DND-41 (cell line): ENCODE measurements at regions not wholly inside any gene's neighbourhood (a gene's known extent, or its start where the extent isn't known, plus 50 kb on each side); places are given as distances from the start of the nearest gene placed in this dataset.

Experiments
- ATAC-seq: fragments of 200-7000 bp; cut with Tn5 transposase; 3 replicates; pipeline ENCODE4 v1.9.1; 2021; ENCODE audit warnings: low read depth; ENCODE audit not compliant: insufficient read depth
- DNase-seq: peaks from one replicate; pipeline ENCODE4 v3.0.0-alpha.2; 2020
- H2AFZ ChIP-seq: 2 replicates; pipeline ENCODE4 v1.6.0; 2012; ENCODE audit warnings: low read depth, low read length
- H3K27ac ChIP-seq: 2 replicates; pipeline ENCODE4 v1.5.1; 2012; ENCODE audit warnings: low read length, inconsistent platforms
- H3K27me3 ChIP-seq: fragments of 200-600 bp; sonication (generic); 2 replicates; pipeline ENCODE4 v1.6.0; 2012; ENCODE audit warnings: low read length, mild to moderate bottlenecking, inconsistent platforms; ENCODE audit not compliant: insufficient read depth, poor library complexity
- H3K36me3 ChIP-seq: 2 replicates; pipeline ENCODE4 v1.5.1; 2012; ENCODE audit warnings: low read length, inconsistent platforms; ENCODE audit not compliant: insufficient read depth
- H3K4me1 ChIP-seq: 2 replicates; pipeline ENCODE4 v1.5.1; 2012; ENCODE audit warnings: mild to moderate bottlenecking, low read length; ENCODE audit not compliant: insufficient read depth
- H3K4me2 ChIP-seq: 2 replicates; pipeline ENCODE4 v1.6.0; 2012; ENCODE audit warnings: mild to moderate bottlenecking, moderate library complexity, low read length, inconsistent platforms; ENCODE audit not compliant: insufficient read depth
- H3K4me3 ChIP-seq, 2 experiments: fragments of 200-600 bp in 1 of 2; shearing (Covaris generic) in 1 of 2; 2 replicates each; pipeline ENCODE4 v1.5.1; 2012 to 2016; ENCODE audit warnings: inconsistent platforms in 2 of 2, low read length in 2 of 2, mild to moderate bottlenecking in 2 of 2, low read depth in 1 of 2, moderate library complexity in 1 of 2
- H3K79me2 ChIP-seq: 2 replicates; pipeline ENCODE4 v1.6.0; 2012; ENCODE audit warnings: low read length, inconsistent platforms; ENCODE audit not compliant: insufficient read depth
- H3K9ac ChIP-seq: 2 replicates; pipeline ENCODE4 v1.6.0; 2012; ENCODE audit warnings: low read depth, mild to moderate bottlenecking, inconsistent platforms, low read length, moderate library complexity
- H3K9me3 ChIP-seq: 2 replicates; pipeline ENCODE4 v1.5.1; 2012; ENCODE audit warnings: low read length, moderate library complexity, mild to moderate bottlenecking, inconsistent platforms; ENCODE audit not compliant: insufficient read depth, severe bottlenecking
- H4K20me1 ChIP-seq: 2 replicates; pipeline ENCODE4 v1.6.0; 2012; ENCODE audit warnings: low read length; ENCODE audit not compliant: insufficient read depth
- EZH2 ChIP-seq: IDR thresholded peaks from 3 replicates; pipeline ENCODE4 v1.6.1; 2012; ENCODE audit warnings: borderline replicate concordance, low read depth, mild to moderate bottlenecking, moderate library complexity, low read length, inconsistent platforms; ENCODE audit not compliant: severe bottlenecking
- TF ChIP-seq, protein P1 (sequence below): IDR thresholded peaks from 2 replicates; pipeline ENCODE4 v1.5.1; 2012; ENCODE audit warnings: borderline replicate concordance, low read length, moderate library complexity, mild to moderate bottlenecking; ENCODE audit not compliant: poor library complexity, severe bottlenecking; ENCODE audit errors: extremely low read depth

DNA sequence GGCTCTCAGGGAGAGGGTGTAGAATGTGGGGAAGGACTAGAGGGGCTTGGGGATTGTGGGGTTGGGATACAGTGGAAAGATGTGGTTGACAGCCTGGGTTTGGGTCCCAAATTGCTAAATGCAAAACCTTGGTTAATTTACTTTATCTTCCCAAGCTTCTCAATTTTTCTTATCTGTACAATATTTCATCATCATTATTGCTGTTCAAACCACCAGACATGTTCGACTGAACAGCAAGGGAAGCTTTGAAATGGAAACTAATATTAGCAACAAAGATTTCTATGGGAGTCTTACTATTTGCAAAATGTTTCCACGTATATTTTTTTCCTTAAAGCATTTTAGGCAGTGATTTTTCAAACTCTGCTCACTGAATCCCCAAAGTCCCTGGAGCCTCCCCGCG lies 67.0 kb upstream of the KAZN start:
- H4K20me1 ChIP-seq, result no peaks in the 10 kb centered on the region
- DNase-seq (no peak), ATAC-seq (no peak)
- no peak overlapping the region for H3K9ac ChIP-seq
- H3K9me3 ChIP-seq, result no peaks in the 10 kb centered on the region
- no peak overlapping the region for H3K27ac ChIP-seq
- no peak overlapping the region for H3K4me3 ChIP-seq
- H3K4me2 ChIP-seq, result no peak overlapping the region
- H3K79me2 ChIP-seq, result no peaks in the 10 kb centered on the region
- no peak overlapping the region for H2AFZ ChIP-seq
- TF ChIP-seq EZH2, result no peak
- TF ChIP-seq, protein P1, sequence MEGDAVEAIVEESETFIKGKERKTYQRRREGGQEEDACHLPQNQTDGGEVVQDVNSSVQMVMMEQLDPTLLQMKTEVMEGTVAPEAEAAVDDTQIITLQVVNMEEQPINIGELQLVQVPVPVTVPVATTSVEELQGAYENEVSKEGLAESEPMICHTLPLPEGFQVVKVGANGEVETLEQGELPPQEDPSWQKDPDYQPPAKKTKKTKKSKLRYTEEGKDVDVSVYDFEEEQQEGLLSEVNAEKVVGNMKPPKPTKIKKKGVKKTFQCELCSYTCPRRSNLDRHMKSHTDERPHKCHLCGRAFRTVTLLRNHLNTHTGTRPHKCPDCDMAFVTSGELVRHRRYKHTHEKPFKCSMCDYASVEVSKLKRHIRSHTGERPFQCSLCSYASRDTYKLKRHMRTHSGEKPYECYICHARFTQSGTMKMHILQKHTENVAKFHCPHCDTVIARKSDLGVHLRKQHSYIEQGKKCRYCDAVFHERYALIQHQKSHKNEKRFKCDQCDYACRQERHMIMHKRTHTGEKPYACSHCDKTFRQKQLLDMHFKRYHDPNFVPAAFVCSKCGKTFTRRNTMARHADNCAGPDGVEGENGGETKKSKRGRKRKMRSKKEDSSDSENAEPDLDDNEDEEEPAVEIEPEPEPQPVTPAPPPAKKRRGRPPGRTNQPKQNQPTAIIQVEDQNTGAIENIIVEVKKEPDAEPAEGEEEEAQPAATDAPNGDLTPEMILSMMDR, result no peak
- H3K4me1 ChIP-seq, result no peaks in the 10 kb centered on the region
- no peaks in the 10 kb centered on the region for H3K27me3 ChIP-seq
- H3K36me3 ChIP-seq, result no peaks in the 10 kb centered on the region

DNA sequence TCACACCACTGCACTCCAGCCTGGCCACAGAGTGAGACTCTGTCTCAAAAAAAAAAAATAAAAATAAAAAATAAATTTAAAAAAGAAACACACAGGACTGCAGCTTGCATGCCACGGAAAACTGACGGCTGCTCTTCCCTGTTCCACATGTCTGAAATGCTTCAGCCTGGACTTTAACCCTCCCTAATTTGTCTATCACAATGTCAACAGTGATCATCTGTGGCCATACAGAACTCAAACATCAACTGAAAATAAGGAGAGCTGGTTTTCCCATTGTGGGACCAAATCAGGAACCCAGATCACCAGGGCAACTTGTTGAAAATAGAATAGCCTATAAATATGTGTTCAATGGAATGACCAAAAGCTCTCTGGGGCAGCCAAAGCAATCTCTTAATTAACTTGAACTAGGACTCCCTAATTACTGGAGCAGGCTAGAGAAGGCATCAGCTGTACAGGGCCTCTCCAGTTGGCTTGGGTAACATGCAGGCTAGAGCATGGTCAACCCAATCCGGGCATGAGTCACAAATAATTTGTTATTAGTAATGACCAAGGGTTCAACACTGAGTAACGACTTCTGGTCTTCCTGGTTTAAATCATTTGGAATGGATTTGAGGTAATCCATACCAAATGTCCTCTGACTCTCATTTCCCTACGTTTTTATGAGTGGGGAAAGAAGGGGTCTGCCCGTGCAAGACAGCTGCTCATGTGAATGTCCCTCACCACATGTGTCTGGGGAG lies 62.7 kb upstream of the KAZN start:
- DNase-seq, result no peak
- no peak overlapping the region for H3K4me3 ChIP-seq
- H3K9ac ChIP-seq, result no peak overlapping the region
- H3K27me3 ChIP-seq, result peaks cover 9% of the 10 kb centered on the region
- no peaks in the 10 kb centered on the region for H3K36me3 ChIP-seq
- no peaks in the 10 kb centered on the region for H3K9me3 ChIP-seq
- H3K79me2 ChIP-seq, result no peaks in the 10 kb centered on the region
- no peaks in the 10 kb centered on the region for H4K20me1 ChIP-seq
- no peaks in the 10 kb centered on the region for H3K4me1 ChIP-seq
- H3K27ac ChIP-seq, result no peak overlapping the region
- H3K4me2 ChIP-seq, result no peak overlapping the region
- TF ChIP-seq, protein P1, result no peak
- TF ChIP-seq EZH2, result no peak
- no peak for ATAC-seq
- no peak overlapping the region for H2AFZ ChIP-seq

DNA sequence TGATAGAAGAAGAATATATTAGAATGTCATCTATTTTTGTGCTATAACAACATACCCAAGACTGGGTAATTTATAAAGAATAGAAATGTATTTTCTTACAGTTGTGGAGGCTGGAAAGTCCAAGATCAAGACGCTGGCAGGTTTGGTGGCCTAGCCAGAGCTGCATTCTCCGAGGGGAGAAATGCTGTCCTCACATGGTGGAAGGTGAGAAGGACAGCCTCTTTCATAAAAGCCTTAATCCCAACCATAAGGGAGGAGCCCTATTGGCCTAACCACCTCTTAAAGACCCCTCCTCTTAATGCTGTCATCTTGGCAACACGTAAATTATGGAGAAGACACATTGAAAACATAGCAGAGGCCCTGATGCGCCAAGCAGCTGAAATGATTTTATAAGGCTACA lies 60.1 kb upstream of the KAZN start:
- H3K4me1 ChIP-seq, result no peaks in the 10 kb centered on the region
- no peak overlapping the region for H2AFZ ChIP-seq
- H3K79me2 ChIP-seq, result no peaks in the 10 kb centered on the region
- no peak overlapping the region for H3K9ac ChIP-seq
- TF ChIP-seq, protein P1, result peak; percentile 45
- TF ChIP-seq EZH2, result no peak
- no peak for ATAC-seq
- no peaks in the 10 kb centered on the region for H3K9me3 ChIP-seq
- no peak overlapping the region for H3K4me3 ChIP-seq
- 0 out of 2 replicates have a peak, but pooled peaks cover 2% of the 10 kb centered on the region for H4K20me1 ChIP-seq
- H3K36me3 ChIP-seq, result no peaks in the 10 kb centered on the region
- H3K27ac ChIP-seq, result no peak overlapping the region
- no peak overlapping the region for H3K4me2 ChIP-seq
- H3K27me3 ChIP-seq, result peaks cover 17% of the 10 kb centered on the region
- DNase-seq, result no peak
